ENCODE measurements at regions not wholly inside any gene's neighbourhood (a gene's known extent, or its start where the extent isn't known, plus 50 kb on each side); places are given as distances from the start of the nearest gene placed in this dataset.

- no peak for DNase-seq (ENCODE audit: low read depth in 4 of 4, low spot score in 3 of 4)
Observed at GRCh38 chr15:69574506-69574905, 121.9 kb downstream of the RPLP1 start.

- no peak for DNase-seq (ENCODE audit: low read depth in 4 of 4, low spot score in 3 of 4)
Observed at GRCh38 chr15:69575387-69575786, 122.8 kb downstream of the RPLP1 start.

GRCh38 chr15:69576035-69576526, 123.5 kb downstream of the RPLP1 start:
- no peak for DNase-seq (ENCODE audit: low read depth in 4 of 4, low spot score in 3 of 4)

GRCh38 chr15:69576948-69577351, 124.3 kb downstream of the RPLP1 start:
- no peak for DNase-seq (ENCODE audit: low read depth in 4 of 4, low spot score in 3 of 4)

- DNase-seq (ENCODE audit: low read depth in 4 of 4, low spot score in 3 of 4): no peak
Observed at GRCh38 chr15:69577397-69577796, 124.8 kb downstream of the RPLP1 start.

- no peak for DNase-seq (ENCODE audit: low read depth in 4 of 4, low spot score in 3 of 4)
Observed at GRCh38 chr15:69578252-69578651, 125.6 kb downstream of the RPLP1 start.

GRCh38 chr15:69578787-69579583, 126.4 kb downstream of the RPLP1 start:
- no peak for DNase-seq (ENCODE audit: low read depth in 4 of 4, low spot score in 3 of 4)

GRCh38 chr15:69579950-69580618, 127.5 kb downstream of the RPLP1 start:
- no peak for DNase-seq (ENCODE audit: low read depth in 4 of 4, low spot score in 3 of 4)

GRCh38 chr15:69583626-69584025, 131.0 kb downstream of the RPLP1 start:
- no peak for DNase-seq (ENCODE audit: low read depth in 4 of 4, low spot score in 3 of 4)

GRCh38 chr15:69585937-69586336, 133.3 kb downstream of the RPLP1 start:
- DNase-seq (ENCODE audit: low read depth in 4 of 4, low spot score in 3 of 4): no peak

GRCh38 chr15:69586721-69587120, 134.1 kb downstream of the RPLP1 start:
- DNase-seq (ENCODE audit: low read depth in 4 of 4, low spot score in 3 of 4): no peak

GRCh38 chr15:69587723-69588426, 135.3 kb downstream of the RPLP1 start:
- DNase-seq (ENCODE audit: low read depth in 4 of 4, low spot score in 3 of 4): no peak

- DNase-seq (ENCODE audit: low read depth in 4 of 4, low spot score in 3 of 4): no peak
Observed at GRCh38 chr15:69590201-69590710, 137.6 kb downstream of the RPLP1 start.

- no peak for DNase-seq (ENCODE audit: low read depth in 4 of 4, low spot score in 3 of 4)
Observed at GRCh38 chr15:69590932-69591524, 138.4 kb downstream of the RPLP1 start.

- no peak for DNase-seq (ENCODE audit: low read depth in 4 of 4, low spot score in 3 of 4)
Observed at GRCh38 chr15:69591905-69592508, 139.4 kb downstream of the RPLP1 start.

- DNase-seq (ENCODE audit: low read depth in 4 of 4, low spot score in 3 of 4): no peak
Observed at GRCh38 chr15:69592954-69593353, 140.3 kb downstream of the RPLP1 start.

GRCh38 chr15:69593488-69593887, 140.9 kb downstream of the RPLP1 start:
- no peak for DNase-seq (ENCODE audit: low read depth in 4 of 4, low spot score in 3 of 4)

- DNase-seq (ENCODE audit: low read depth in 4 of 4, low spot score in 3 of 4): peak; percentile 33 to 53 (median 45)
Observed at GRCh38 chr15:69593981-69594966, 141.7 kb downstream of the RPLP1 start.

All from left renal pelvis (tissue), 4 donors.